ENCODE measurements at regions not wholly inside any gene's neighbourhood (a gene's known extent, or its start where the extent isn't known, plus 50 kb on each side); places are given as distances from the start of the nearest gene placed in this dataset.

GRCh38 chrX:110915570-110915969, 120.0 kb upstream of the CHRDL1 start:
- TF ChIP-seq POLR2AphosphoS5 (IDR thresholded peaks at IDR 0.05) (no peak), CTCF (IDR thresholded peaks at IDR 0.05) (no peak)

Data from sigmoid colon (tissue), 4 donors.